HepG2 (cell line): ENCODE measurements at regions not wholly inside any gene's neighbourhood (a gene's known extent, or its start where the extent isn't known, plus 50 kb on each side); places are given as distances from the start of the nearest gene placed in this dataset.

Experiments used
- AHDC1 ChIP-seq: sonication (generic); formaldehyde crosslinking; IDR thresholded peaks from 2 replicates; pipeline ENCODE4 v1.5.1; 2020; ENCODE audit warnings: mild to moderate bottlenecking, missing genetic modification reagents, borderline replicate concordance
- ASH2L ChIP-seq: fragments of 300-600, 200-600 bp; sonication (generic); IDR thresholded peaks from 2 replicates; pipeline ENCODE4 v1.7.0; 2017; ENCODE audit warnings: low read depth, mild to moderate bottlenecking, moderate library complexity, mixed read lengths, low read length; ENCODE audit not compliant: insufficient read length
- BCL6 ChIP-seq: IDR thresholded peaks from 2 replicates; pipeline ENCODE4 v1.6.1; 2016; ENCODE audit warnings: missing genetic modification reagents, missing compliant biosample characterization
- FOXA3 ChIP-seq: IDR thresholded peaks from 2 replicates; pipeline ENCODE4 v1.6.1; 2016; ENCODE audit warnings: missing genetic modification reagents, missing compliant biosample characterization
- GABPA ChIP-seq, 2 experiments: IDR thresholded peaks; 2 replicates each; pipeline ENCODE4 v1.6.1; 2011 to 2016; ENCODE audit warnings: low read depth in 2 of 2, low read length in 1 of 2, missing biosample characterization in 1 of 2, missing genetic modification characterization in 1 of 2
- GPN1 ChIP-seq: sonication (generic); formaldehyde crosslinking; IDR thresholded peaks from 2 replicates; pipeline ENCODE4 v1.5.1; 2020; ENCODE audit warnings: missing genetic modification reagents, borderline replicate concordance
- KLF11 ChIP-seq: IDR thresholded peaks from 2 replicates; pipeline ENCODE4 v1.6.1; 2016; ENCODE audit warnings: missing compliant biosample characterization
- KLF16 ChIP-seq, 2 experiments: sonication (generic) in 1 of 2; formaldehyde crosslinking in 1 of 2; IDR thresholded peaks; 2 replicates each; pipeline versions ENCODE4 v1.6.1 to v1.8.0; 2016 to 2023; ENCODE audit warnings: missing genetic modification reagents in 2 of 2, missing compliant biosample characterization in 1 of 2
- LCORL ChIP-seq, 2 experiments: fragments of 450-650 bp in 1 of 2; sonication (generic) in 1 of 2; formaldehyde crosslinking in 1 of 2; IDR thresholded peaks; 2 replicates each; pipeline versions ENCODE4 v1.5.0 to v1.6.1; 2017 to 2020; ENCODE audit warnings: antibody characterized with exemption in 1 of 2, missing genetic modification reagents in 1 of 2
- MEF2D ChIP-seq: sonication (generic); formaldehyde crosslinking; IDR thresholded peaks from 2 replicates; pipeline ENCODE4 v1.5.1; 2020; ENCODE audit warnings: mild to moderate bottlenecking, missing genetic modification reagents
- NAIF1 ChIP-seq: sonication (generic); formaldehyde crosslinking; IDR thresholded peaks from 2 replicates; pipeline ENCODE4 v1.5.0; 2020; ENCODE audit warnings: mild to moderate bottlenecking, missing genetic modification reagents, borderline replicate concordance
- NR2F1 ChIP-seq, 2 experiments: fragments of 450-650 bp in 1 of 2; formaldehyde crosslinking in 1 of 2; IDR thresholded peaks; 2 replicates each; pipeline versions ENCODE4 v1.5.0 to v1.6.1; 2016 to 2020; ENCODE audit warnings: mild to moderate bottlenecking in 1 of 2, missing compliant biosample characterization in 1 of 2, missing genetic modification reagents in 1 of 2, moderate library complexity in 1 of 2
- NR2F6 ChIP-seq, 2 experiments: IDR thresholded peaks; 2 replicates each; pipeline ENCODE4 v1.6.1; 2016; ENCODE audit warnings: antibody characterized with exemption in 1 of 2, mild to moderate bottlenecking in 1 of 2
- SMAD1 ChIP-seq: sonication (generic); formaldehyde crosslinking; IDR thresholded peaks from 2 replicates; pipeline ENCODE4 v1.4.0; 2020; ENCODE audit warnings: missing genetic modification reagents, low read depth, mild to moderate bottlenecking, borderline replicate concordance
- SOX13 ChIP-seq, 3 experiments: fragments of 450-650 bp in 1 of 3; sonication (generic) in 1 of 3; formaldehyde crosslinking in 1 of 3; IDR thresholded peaks in 2 of 3; conservative IDR thresholded peaks in 1 of 3; 2 replicates each; pipeline versions ENCODE4 v1.5.0 to v1.6.1; 2016 to 2020; ENCODE audit warnings: antibody characterized with exemption in 1 of 3, mild to moderate bottlenecking in 1 of 3, missing compliant biosample characterization in 1 of 3, missing genetic modification reagents in 1 of 3, moderate library complexity in 1 of 3
- ZMYM4 ChIP-seq: sonication (generic); formaldehyde crosslinking; IDR thresholded peaks from 2 replicates; pipeline ENCODE4 v1.8.1; 2023; ENCODE audit warnings: mild to moderate bottlenecking, missing genetic modification reagents
- ZNF607 ChIP-seq: sonication (generic); formaldehyde crosslinking; IDR thresholded peaks from 2 replicates; pipeline ENCODE4 v1.5.1; 2020; ENCODE audit warnings: missing genetic modification reagents, mild to moderate bottlenecking, borderline replicate concordance
- TF ChIP-seq, protein P1 (sequence below): IDR thresholded peaks from 2 replicates; pipeline ENCODE4 v1.6.1; 2012; ENCODE audit warnings: low read length, improper control_type of control experiment

DNA sequence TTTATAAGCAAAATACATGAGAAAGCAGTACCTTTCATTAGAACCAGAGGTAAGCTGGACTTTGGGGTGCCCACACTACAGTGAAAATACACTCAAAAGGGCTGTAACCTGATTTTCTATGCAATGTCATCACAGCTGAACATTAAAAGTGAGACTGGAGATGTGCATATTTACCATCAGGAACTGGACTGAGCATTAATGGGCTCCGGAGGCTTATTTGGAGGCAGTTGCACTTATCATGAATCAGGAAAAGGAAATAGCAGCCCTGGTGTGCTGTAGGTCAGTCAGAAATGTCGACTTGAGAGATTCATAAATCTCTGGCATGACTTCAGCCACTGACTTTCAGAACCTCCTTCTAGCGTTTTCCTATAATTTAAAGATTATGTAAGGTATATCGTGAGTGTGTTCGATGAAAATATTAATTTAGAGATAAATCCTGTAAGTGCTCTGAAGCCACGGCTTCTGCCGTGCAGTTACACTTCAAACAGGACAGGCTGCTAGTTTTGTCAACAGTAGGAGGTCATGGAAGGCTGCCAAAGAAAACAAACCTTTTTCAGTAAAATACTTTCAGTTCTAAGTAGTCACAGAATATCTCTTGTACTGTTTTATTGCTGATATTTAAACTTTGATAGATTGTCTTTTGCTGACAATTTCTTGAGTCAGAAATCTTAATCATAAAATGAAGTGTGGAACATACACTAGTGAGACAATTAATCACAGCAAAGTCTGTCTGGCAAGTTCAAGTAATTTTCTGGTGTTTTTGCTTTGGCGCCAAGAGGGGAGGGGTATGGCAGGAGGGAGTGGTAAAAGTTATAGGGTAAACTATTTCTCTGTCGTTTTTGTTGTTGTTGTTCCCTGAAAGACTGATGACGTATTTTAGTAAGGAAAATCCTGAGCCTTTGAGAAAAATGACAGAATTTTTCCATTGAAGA is 939.7 kb downstream of the NR2F1-AS1 start (continued):
- TF ChIP-seq AHDC1 (CRISPR knock-in tag), result peak; percentile 70; the same call in 1 of the 2 replicates
- TF ChIP-seq GPN1 (CRISPR knock-in tag), result no peak
- no peak for TF ChIP-seq ZNF607 (CRISPR knock-in tag)
- TF ChIP-seq NAIF1 (CRISPR knock-in tag), result no peak
- TF ChIP-seq FOXA3, result peak; percentile 82
- TF ChIP-seq ASH2L, result peak; percentile 50
- no peak for TF ChIP-seq GABPA (IDR thresholded peaks at IDR 0.05; ENCODE audit: low read depth, low read length)
- TF ChIP-seq GABPA (CRISPR knock-in tag; IDR thresholded peaks at IDR 0.05; ENCODE audit: low read depth), result no peak
- TF ChIP-seq KLF11 (CRISPR knock-in tag), result 0 out of 2 replicates have a peak, but pooled peaks have one; percentile 35
- no peak for TF ChIP-seq MEF2D (CRISPR knock-in tag)
- 0 out of 4 replicates have a peak, but pooled peaks of 1 of the 2 experiments have one; percentile 24 for TF ChIP-seq KLF16 (CRISPR knock-in tag; IDR thresholded peaks at IDR 0.05)
- no peak for TF ChIP-seq SOX13 (IDR thresholded peaks at IDR 0.05)
- peak in 1 of 2 experiments; percentile 17; a peak in 1 of 4 replicates for TF ChIP-seq SOX13 (CRISPR knock-in tag; conservative IDR thresholded peaks at IDR 0.05 in 1 of 2, IDR thresholded peaks at IDR 0.05 in 1 of 2)
- TF ChIP-seq NR2F6 (IDR thresholded peaks at IDR 0.05), result peak; percentile 82
- peak; percentile 68; the same call in 1 of the 2 replicates for TF ChIP-seq NR2F6 (CRISPR knock-in tag; IDR thresholded peaks at IDR 0.05)
- peak; percentile 32; the same call in 1 of the 2 replicates for TF ChIP-seq ZMYM4 (CRISPR knock-in tag)
- TF ChIP-seq, protein P1, sequence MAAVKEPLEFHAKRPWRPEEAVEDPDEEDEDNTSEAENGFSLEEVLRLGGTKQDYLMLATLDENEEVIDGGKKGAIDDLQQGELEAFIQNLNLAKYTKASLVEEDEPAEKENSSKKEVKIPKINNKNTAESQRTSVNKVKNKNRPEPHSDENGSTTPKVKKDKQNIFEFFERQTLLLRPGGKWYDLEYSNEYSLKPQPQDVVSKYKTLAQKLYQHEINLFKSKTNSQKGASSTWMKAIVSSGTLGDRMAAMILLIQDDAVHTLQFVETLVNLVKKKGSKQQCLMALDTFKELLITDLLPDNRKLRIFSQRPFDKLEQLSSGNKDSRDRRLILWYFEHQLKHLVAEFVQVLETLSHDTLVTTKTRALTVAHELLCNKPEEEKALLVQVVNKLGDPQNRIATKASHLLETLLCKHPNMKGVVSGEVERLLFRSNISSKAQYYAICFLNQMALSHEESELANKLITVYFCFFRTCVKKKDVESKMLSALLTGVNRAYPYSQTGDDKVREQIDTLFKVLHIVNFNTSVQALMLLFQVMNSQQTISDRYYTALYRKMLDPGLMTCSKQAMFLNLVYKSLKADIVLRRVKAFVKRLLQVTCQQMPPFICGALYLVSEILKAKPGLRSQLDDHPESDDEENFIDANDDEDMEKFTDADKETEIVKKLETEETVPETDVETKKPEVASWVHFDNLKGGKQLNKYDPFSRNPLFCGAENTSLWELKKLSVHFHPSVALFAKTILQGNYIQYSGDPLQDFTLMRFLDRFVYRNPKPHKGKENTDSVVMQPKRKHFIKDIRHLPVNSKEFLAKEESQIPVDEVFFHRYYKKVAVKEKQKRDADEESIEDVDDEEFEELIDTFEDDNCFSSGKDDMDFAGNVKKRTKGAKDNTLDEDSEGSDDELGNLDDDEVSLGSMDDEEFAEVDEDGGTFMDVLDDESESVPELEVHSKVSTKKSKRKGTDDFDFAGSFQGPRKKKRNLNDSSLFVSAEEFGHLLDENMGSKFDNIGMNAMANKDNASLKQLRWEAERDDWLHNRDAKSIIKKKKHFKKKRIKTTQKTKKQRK, result no peak
- no peak for TF ChIP-seq SMAD1 (CRISPR knock-in tag)
- peak in 1 of 2 experiments; percentile 59; a peak in 1 of 4 replicates for TF ChIP-seq NR2F1 (CRISPR knock-in tag; IDR thresholded peaks at IDR 0.05)
- peak; percentile 48 for TF ChIP-seq BCL6 (CRISPR knock-in tag)
- no peak for TF ChIP-seq LCORL (IDR thresholded peaks at IDR 0.05)
- TF ChIP-seq LCORL (CRISPR knock-in tag; IDR thresholded peaks at IDR 0.05), result peak; percentile 53; the same call in 1 of the 2 replicates
